Retinal pigment epithelial cell (primary cell): ENCODE measurements at regions not wholly inside any gene's neighbourhood (a gene's known extent, or its start where the extent isn't known, plus 50 kb on each side); places are given as distances from the start of the nearest gene placed in this dataset.

Experiments
- DNase-seq: peaks from one replicate; pipeline ENCODE4 v3.0.0-alpha.2; 2010; ENCODE audit warnings: low read depth
- H3K4me3 ChIP-seq: 2 replicates; pipeline ENCODE4 v1.5.1; 2011; ENCODE audit warnings: mild to moderate bottlenecking, low read length, control low read depth, moderate library complexity
- CTCF ChIP-seq: conservative IDR thresholded peaks from 2 replicates; pipeline ENCODE4 v1.5.1; 2011; ENCODE audit warnings: low read depth, low read length, control low read depth, inconsistent platforms

- DNase-seq: no peak
Measured at GRCh38 chr2:215695861-215696260, 260.0 kb upstream of the FN1 start.

GRCh38 chr2:215693999-215694580, 258.2 kb upstream of the FN1 start:
- H3K4me3 ChIP-seq: no peak overlapping the region
- TF ChIP-seq CTCF: no peak
- DNase-seq: no peak

More at GRCh38 chr2:215695861-215696260, 260.0 kb upstream of the FN1 start:
- TF ChIP-seq CTCF: no peak
- H3K4me3 ChIP-seq: no peak overlapping the region

- no peak for DNase-seq
- TF ChIP-seq CTCF: no peak
- no peak overlapping the region for H3K4me3 ChIP-seq
Measured at GRCh38 chr2:215693193-215693998, 257.5 kb upstream of the FN1 start.

- TF ChIP-seq CTCF: no peak
- no peak for DNase-seq
- no peak overlapping the region for H3K4me3 ChIP-seq
Measured at GRCh38 chr2:215692387-215693079, 256.7 kb upstream of the FN1 start.

GRCh38 chr2:215691346-215691745, 255.5 kb upstream of the FN1 start:
- no peak overlapping the region for H3K4me3 ChIP-seq
- TF ChIP-seq CTCF: no peak
- no peak for DNase-seq

- DNase-seq: no peak
- no peak for TF ChIP-seq CTCF
- H3K4me3 ChIP-seq: no peak overlapping the region
Measured at GRCh38 chr2:215687149-215688031, 251.5 kb upstream of the FN1 start.
